Naive thymus-derived CD8-positive, alpha-beta T cell (primary cell): ENCODE measurements at regions not wholly inside any gene's neighbourhood (a gene's known extent, or its start where the extent isn't known, plus 50 kb on each side); places are given as distances from the start of the nearest gene placed in this dataset.

Source experiments
- ATAC-seq, 2 donors: fragments of 150-1000 bp; cut with Tn5 transposase in 1 of 2; sonication (Bioruptor Pico), chemical (Tn5 transposase) in 1 of 2; 1 replicate in 1 of 2; 2 replicates in 1 of 2; pipeline ENCODE4 v1.10.0; 2021; ENCODE audit warnings: mild to moderate bottlenecking in 2 of 2, moderate library complexity in 2 of 2
- POLR2A ChIA-PET: fragments of 350-600 bp; sonication (Branson Sonifier 250); formaldehyde crosslinking; loops from one replicate; lab custom pipeline; 2021; ENCODE audit warnings: antibody characterized with exemption; lab: Charles Lee
- DNase-seq, 10 donors: peaks; one replicate each; pipeline versions ENCODE4 v3.0.0 to v3.0.0-alpha.2; 2020 to 2022
- H3K27ac Mint-ChIP-seq, 10 donors: one replicate each; pipeline ENCODE4 v1.8.0; 2020 to 2022; ENCODE audit warnings: mild to moderate bottlenecking in 10 of 10, mixed read lengths in 10 of 10, moderate library complexity in 4 of 10, inconsistent platforms in 1 of 10
- H3K27me3 Mint-ChIP-seq, 5 donors: one replicate each; pipeline ENCODE4 v1.8.0; 2021 to 2022; ENCODE audit warnings: mixed read lengths in 5 of 5
- H3K36me3 Mint-ChIP-seq, 3 donors: one replicate each; pipeline ENCODE4 v1.8.0; 2020 to 2022; ENCODE audit warnings: mixed read lengths in 3 of 3, mild to moderate bottlenecking in 2 of 3, inconsistent platforms in 1 of 3
- H3K4me1 Mint-ChIP-seq, 4 donors: one replicate each; pipeline ENCODE4 v1.8.0; 2021 to 2022; ENCODE audit warnings: mixed read lengths in 4 of 4
- H3K4me3 Mint-ChIP-seq, 10 donors: one replicate each; pipeline ENCODE4 v1.8.0; 2020 to 2022; ENCODE audit warnings: mild to moderate bottlenecking in 10 of 10, mixed read lengths in 10 of 10, moderate library complexity in 6 of 10, inconsistent platforms in 1 of 10
- H3K9me3 Mint-ChIP-seq, 9 donors: one replicate each; pipeline ENCODE4 v1.8.0; 2020 to 2022; ENCODE audit warnings: mixed read lengths in 9 of 9, mild to moderate bottlenecking in 3 of 9, inconsistent platforms in 1 of 9, moderate library complexity in 1 of 9

DNA sequence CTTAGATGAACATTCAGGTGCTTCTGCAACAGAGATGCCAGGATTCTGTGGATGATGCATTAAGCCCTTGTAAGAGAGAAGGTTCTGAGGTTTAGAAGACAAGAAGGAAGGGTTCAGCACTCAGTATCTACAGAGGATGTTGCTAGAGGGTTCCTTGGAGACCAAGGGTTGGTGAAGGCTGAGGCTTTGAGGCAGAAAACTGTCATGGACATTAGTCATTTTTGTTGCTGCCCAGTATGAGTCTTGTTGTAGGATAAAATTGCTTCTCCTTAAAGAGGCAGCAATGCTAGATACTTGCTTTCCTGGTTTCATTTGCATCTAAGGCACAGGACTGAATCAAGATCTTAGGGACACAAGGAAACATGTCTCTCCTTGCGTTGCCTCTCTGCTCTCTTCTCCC lies 319.4 kb upstream of the NFIA start:
- DNase-seq (no peak), ATAC-seq (no peak)
- Mint-ChIP-seq H3K36me3 (no peaks in the 10 kb centered on the region), H3K27me3 (peaks cover 0 to 20% (median 5%) of the 10 kb centered on the region in 5 donors), H3K4me3 (no peak overlapping the region), H3K27ac (no peak overlapping the region), H3K9me3 (peaks cover 0 to 3% (median 0%) of the 10 kb centered on the region in 9 donors), H3K4me1 (no peaks in the 10 kb centered on the region)
- POLR2A ChIA-PET: no interaction called here

DNA sequence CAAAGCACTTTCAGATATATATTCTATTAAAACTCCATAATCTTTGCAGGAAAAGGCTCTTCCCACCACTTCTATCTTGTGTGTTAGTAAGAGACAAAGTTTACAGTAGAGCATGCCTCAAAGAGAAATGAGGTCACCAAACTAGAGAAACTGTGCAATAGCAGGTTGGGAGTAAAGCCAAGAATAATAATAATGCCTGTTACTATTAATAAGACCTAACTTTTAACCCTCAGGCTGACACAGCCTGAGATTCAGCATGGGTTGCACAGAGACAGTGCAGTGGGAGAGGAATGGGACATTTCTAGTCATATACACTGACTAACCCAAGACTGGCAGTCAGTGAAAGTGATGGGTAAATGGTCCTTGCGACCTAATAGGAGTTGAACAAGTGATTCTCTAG lies 320.2 kb upstream of the NFIA start:
- DNase-seq: no peak
- no peaks in the 10 kb centered on the region for H3K4me1 Mint-ChIP-seq
- H3K36me3 Mint-ChIP-seq: no peaks in the 10 kb centered on the region
- no peak for ATAC-seq
- peaks cover 0 to 20% (median 3%) of the 10 kb centered on the region in 5 donors for H3K27me3 Mint-ChIP-seq
- H3K27ac Mint-ChIP-seq: no peak overlapping the region
- POLR2A ChIA-PET: no interaction called here
- no peak overlapping the region for H3K4me3 Mint-ChIP-seq
- peaks cover 0 to 3% (median 0%) of the 10 kb centered on the region in 9 donors for H3K9me3 Mint-ChIP-seq

DNA sequence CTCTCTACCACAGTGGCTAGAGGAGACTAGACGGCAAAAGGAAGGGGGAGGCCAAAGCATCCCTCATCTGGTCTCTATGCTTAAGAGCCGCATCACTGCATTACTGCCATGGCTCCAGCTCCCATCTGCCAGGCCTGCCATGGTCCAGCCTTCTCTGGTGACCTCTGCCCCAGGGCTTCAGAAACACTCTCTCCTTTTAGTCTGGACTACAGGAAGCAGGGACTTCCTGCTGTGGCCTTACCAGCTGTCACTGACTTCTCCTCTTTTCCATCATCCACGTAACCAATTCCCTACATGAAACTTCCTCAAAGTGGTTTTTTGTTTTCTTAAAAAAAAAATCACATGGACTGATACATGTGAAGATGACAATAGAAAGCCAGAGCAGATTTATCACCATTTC lies 323.1 kb upstream of the NFIA start:
- Mint-ChIP-seq H3K9me3 (no peaks in the 10 kb centered on the region), H3K27ac (no peak overlapping the region), H3K27me3 (peaks cover 0 to 16% (median 3%) of the 10 kb centered on the region in 5 donors), H3K4me3 (no peak overlapping the region), H3K36me3 (no peaks in the 10 kb centered on the region), H3K4me1 (no peaks in the 10 kb centered on the region)
- POLR2A ChIA-PET: no interaction called here
- ATAC-seq (no peak), DNase-seq (no peak)

DNA sequence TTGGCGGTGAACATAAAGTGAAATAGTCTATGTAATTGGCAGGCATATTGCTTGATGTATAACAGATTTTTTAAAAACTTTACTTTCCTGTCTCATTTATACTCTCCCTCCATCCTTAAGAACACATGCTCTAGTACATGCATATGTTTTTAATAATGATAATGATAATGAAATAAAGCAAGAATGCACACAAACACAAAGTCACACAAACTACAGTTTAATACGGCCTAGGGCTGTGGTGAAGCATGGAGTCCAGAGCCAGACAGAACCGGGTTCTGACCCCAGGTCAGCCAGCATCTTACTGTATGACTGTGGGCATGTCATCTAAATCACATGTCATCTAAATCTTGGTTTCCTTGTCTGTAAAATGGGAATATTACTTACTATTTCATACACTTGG lies 324.9 kb upstream of the NFIA start:
- ATAC-seq: no peak
- POLR2A ChIA-PET: no interaction called here
- Mint-ChIP-seq H3K9me3 (no peaks in the 10 kb centered on the region), H3K36me3 (no peaks in the 10 kb centered on the region), H3K4me1 (no peaks in the 10 kb centered on the region), H3K27ac (no peak overlapping the region), H3K4me3 (no peak overlapping the region), H3K27me3 (peaks cover 0 to 11% (median 0%) of the 10 kb centered on the region in 5 donors)
- no peak for DNase-seq

DNA sequence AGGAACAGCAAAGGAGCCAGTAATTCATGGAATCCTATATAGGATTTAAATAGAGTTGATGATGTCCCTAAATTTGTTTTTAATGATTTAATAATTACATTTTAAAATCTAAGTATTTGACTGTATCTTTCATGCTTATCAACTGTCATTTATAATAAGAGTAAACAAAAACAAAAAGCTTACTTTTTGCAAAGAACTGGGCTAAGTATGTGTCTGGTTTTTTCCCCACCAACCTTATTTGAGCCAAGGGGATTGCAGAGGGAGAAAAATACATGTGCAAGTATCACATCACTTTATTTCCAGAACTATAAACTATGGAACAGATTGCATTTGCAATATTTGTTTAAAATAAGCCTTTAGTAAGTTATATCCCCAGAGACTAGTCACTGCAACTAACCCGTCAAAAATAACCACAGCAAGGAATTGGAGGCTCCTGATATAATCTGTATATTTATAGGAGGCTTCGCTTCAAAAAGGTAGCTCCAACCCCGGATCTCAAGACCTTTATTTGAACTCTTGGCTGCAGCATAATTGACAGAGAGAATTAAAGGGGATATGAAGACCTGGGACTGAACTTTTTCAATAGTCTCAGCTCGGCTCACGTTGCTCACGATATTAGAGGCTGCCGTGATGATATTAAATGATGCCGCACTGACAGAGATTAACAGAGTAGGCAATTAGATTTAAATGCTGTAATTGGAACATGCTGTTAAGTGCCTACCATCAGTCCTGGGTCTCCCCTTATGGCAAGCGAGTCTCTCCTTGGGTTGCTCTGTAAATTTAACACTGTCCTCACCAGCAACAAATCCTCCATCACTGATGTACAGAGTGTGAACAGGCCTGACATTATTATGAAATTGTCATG lies 329.1 kb upstream of the NFIA start:
- Mint-ChIP-seq H3K4me3 (no peak overlapping the region), H3K9me3 (no peaks in the 10 kb centered on the region), H3K4me1 (no peaks in the 10 kb centered on the region), H3K36me3 (no peaks in the 10 kb centered on the region), H3K27ac (no peak overlapping the region), H3K27me3 (peaks cover 0 to 16% (median 1%) of the 10 kb centered on the region in 5 donors)
- DNase-seq (no peak), ATAC-seq (no peak)
- POLR2A ChIA-PET: no interaction called here

DNA sequence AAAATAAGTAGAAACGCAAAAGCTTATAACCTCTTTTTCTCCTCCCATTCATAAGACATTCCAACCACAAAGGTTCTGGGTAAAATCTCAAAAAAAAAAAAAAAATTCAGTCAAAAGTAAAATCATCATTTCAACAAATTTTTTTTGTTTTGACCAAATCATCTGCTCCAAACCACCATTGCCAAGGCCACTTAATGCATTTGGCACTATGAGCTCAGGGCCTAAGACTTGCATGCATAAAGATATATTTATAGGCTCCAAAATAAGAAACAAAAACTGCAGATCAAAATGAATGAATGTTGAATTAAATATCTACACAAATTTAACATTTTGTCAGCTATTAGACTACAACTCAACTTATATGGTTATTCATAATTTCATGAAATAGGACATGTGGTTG lies 331.1 kb upstream of the NFIA start:
- H3K27ac Mint-ChIP-seq: no peak overlapping the region
- H3K4me1 Mint-ChIP-seq: no peaks in the 10 kb centered on the region
- H3K9me3 Mint-ChIP-seq: no peaks in the 10 kb centered on the region
- H3K4me3 Mint-ChIP-seq: no peak overlapping the region
- peaks cover 0 to 16% (median 1%) of the 10 kb centered on the region in 5 donors for H3K27me3 Mint-ChIP-seq
- POLR2A ChIA-PET: no interaction called here
- no peaks in the 10 kb centered on the region for H3K36me3 Mint-ChIP-seq
- ATAC-seq: no peak
- no peak for DNase-seq

DNA sequence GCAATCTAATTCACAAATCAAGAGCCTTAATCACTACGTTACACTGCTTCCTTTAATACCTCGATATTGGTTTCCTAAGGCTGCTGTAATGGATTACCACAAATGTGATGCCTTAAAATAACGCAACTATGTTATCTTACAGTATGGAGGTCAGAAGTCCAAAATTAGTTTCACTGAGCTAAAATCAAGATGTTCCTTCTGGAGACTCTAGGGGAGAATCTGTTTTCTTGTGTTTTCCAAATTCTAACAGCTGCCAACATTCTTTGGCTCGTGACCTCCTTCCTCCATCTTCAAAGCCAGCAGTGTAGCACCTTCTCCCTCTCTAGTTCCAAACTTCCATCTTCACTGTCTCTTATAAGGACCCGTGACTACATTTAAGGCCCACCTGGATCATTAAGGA lies 335.0 kb upstream of the NFIA start:
- Mint-ChIP-seq H3K27me3 (peaks cover 0 to 16% (median 0%) of the 10 kb centered on the region in 5 donors), H3K27ac (no peak overlapping the region), H3K4me3 (no peak overlapping the region), H3K9me3 (no peaks in the 10 kb centered on the region), H3K36me3 (no peaks in the 10 kb centered on the region), H3K4me1 (no peaks in the 10 kb centered on the region)
- POLR2A ChIA-PET: no interaction called here
- ATAC-seq (no peak), DNase-seq (no peak)

DNA sequence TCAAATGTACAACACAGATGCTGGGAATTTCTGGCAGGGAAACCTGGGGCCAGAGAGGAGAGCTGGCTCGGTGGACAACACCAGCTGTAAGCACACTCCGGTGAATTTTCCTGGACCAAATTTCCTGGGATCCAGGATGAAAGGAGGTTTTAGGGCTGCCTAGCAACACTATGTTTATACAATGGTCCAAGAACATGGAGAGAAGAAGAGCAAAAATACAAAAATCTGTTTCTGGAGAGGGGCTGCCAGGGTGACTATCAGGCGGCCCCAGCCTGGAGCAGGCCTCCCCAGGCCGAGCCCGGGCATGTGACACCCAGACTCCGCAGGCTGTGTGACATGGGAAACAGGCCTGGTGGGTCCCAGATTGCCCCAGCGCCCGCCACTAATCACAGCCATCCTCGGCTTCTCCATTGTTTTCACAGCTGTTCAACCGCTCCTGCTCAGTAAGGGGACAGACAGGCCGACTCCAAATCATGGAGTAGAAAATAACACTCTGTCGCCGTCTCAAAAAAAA lies 336.0 kb upstream of the NFIA start:
- ATAC-seq: no peak
- H3K36me3 Mint-ChIP-seq: no peaks in the 10 kb centered on the region
- POLR2A ChIA-PET: no interaction called here
- DNase-seq: no peak
- peaks cover 0 to 16% (median 0%) of the 10 kb centered on the region in 5 donors for H3K27me3 Mint-ChIP-seq
- no peaks in the 10 kb centered on the region for H3K9me3 Mint-ChIP-seq
- H3K27ac Mint-ChIP-seq: no peak overlapping the region
- H3K4me1 Mint-ChIP-seq: no peaks in the 10 kb centered on the region
- H3K4me3 Mint-ChIP-seq: no peak overlapping the region

DNA sequence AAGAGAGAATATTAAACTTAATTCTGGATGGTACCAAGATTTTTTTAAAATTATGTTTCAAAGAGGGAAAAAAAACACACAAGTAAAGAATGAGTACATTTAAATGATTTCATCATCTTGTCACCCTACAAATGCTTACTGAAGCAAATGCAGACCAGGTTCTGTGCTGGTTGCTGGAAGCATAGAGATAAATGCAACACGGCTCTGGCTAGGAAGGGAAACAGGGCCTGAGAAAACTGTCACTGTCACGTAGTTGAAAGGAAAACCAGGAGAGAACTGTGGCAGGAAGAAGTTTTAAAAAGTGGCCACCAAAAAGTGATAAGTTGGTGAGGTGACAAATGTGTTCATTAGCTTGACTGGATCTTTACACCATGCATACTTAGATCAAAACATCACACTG lies 336.9 kb upstream of the NFIA start:
- Mint-ChIP-seq H3K27me3 (peaks cover 0 to 7% (median 0%) of the 10 kb centered on the region in 5 donors), H3K4me1 (no peaks in the 10 kb centered on the region), H3K27ac (no peak overlapping the region), H3K36me3 (no peaks in the 10 kb centered on the region), H3K4me3 (no peak overlapping the region), H3K9me3 (no peaks in the 10 kb centered on the region)
- POLR2A ChIA-PET: no interaction called here
- no peak for ATAC-seq
- no peak for DNase-seq

DNA sequence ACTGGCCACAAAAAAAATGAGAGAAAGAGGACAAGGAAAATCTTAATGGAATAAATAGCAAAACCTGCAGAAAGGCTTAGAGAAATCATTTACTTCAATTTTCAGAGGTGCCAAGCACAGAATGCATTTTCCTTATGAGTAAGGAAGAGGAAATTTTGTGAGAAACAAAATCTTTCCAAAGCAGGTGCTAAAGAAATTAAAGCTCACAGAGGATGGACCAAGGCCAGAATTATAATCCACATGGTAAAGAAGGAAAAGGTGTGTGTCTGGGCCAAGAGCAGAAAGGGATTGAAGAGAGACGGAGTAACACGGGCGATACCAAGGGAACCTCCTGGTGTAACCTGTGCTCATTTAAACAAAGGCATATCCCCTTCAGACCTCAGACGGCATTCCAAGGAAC lies 340.0 kb upstream of the NFIA start:
- no peaks in the 10 kb centered on the region for H3K4me1 Mint-ChIP-seq
- no peaks in the 10 kb centered on the region for H3K9me3 Mint-ChIP-seq
- POLR2A ChIA-PET: no interaction called here
- H3K27ac Mint-ChIP-seq: no peak overlapping the region
- H3K36me3 Mint-ChIP-seq: no peaks in the 10 kb centered on the region
- no peaks in the 10 kb centered on the region for H3K27me3 Mint-ChIP-seq
- H3K4me3 Mint-ChIP-seq: no peak overlapping the region
- DNase-seq (no peak), ATAC-seq (no peak)

DNA sequence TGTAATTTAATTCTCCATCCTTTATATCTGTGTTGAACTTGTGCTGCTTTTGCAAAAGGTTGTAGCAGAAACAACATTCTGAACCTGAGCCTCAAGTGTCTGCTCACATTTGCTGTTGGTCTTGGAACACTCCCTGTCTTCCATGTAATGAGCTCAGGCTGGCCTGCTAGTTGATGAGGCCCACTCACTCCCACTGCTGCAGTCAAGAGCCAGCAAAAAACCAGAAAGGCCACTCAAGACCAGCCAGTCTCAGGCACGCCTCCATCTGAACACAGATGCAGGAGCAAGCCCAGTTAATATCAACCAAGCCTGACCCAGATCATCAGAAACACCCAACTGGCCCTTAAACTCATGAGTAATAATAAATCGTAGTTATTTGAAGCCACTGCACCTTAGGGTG lies 342.2 kb upstream of the NFIA start:
- DNase-seq (no peak), ATAC-seq (no peak)
- no peaks in the 10 kb centered on the region for H3K9me3 Mint-ChIP-seq
- POLR2A ChIA-PET: no interaction called here
- H3K4me1 Mint-ChIP-seq: no peaks in the 10 kb centered on the region
- H3K27ac Mint-ChIP-seq: no peak overlapping the region
- no peaks in the 10 kb centered on the region for H3K36me3 Mint-ChIP-seq
- H3K4me3 Mint-ChIP-seq: no peak overlapping the region
- H3K27me3 Mint-ChIP-seq: no peaks in the 10 kb centered on the region

DNA sequence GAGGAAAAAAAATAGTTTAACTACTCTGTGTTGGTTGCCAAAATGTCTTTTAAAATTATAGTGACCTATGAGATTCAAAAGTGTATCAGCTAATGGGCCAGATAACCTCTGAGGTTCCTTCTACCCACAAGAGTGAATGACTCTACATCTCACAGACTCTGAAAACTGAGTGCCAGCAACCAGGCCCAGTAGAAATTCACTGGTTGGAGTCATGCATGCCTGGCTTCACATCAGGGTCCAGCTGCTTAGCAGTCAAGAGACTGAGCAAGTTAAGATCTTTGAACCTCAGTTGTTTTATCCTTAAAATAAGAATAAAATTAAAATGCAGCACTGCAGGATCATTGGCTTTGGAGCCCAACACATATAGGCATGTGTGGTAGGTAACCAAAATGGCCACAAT lies 342.6 kb upstream of the NFIA start:
- POLR2A ChIA-PET: no interaction called here
- ATAC-seq (no peak), DNase-seq (no peak)
- no peak overlapping the region for H3K27ac Mint-ChIP-seq
- no peak overlapping the region for H3K4me3 Mint-ChIP-seq
- H3K36me3 Mint-ChIP-seq: no peaks in the 10 kb centered on the region
- H3K9me3 Mint-ChIP-seq: no peaks in the 10 kb centered on the region
- no peaks in the 10 kb centered on the region for H3K27me3 Mint-ChIP-seq
- no peaks in the 10 kb centered on the region for H3K4me1 Mint-ChIP-seq

DNA sequence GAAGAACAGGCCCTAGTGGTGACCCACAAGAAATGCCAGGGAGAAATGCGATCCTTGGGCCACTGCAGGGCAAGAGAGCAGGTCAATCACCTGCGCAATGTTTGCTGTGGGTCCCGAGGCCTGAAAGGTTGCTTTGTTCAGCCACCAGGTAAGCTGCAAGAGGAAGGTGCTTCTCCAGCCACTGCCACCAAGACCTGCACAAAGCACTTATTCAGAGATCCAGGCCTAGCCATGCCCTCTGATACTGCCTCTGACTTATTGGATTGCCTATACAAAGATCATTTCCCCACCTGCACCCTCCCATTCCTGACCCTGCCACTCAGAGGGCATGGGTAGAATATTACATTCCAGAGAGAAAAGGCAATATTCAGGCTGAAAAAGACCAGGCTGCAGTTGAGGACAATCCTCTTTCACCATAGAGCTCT lies 349.4 kb upstream of the NFIA start:
- DNase-seq (no peak), ATAC-seq (no peak)
- H3K27me3 Mint-ChIP-seq: peaks cover 0 to 11% (median 4%) of the 10 kb centered on the region in 5 donors
- H3K4me3 Mint-ChIP-seq: no peak overlapping the region
- no peaks in the 10 kb centered on the region for H3K9me3 Mint-ChIP-seq
- POLR2A ChIA-PET: no interaction called here
- peaks cover 0 to 2% (median 0%) of the 10 kb centered on the region in 4 donors for H3K4me1 Mint-ChIP-seq
- H3K36me3 Mint-ChIP-seq: no peaks in the 10 kb centered on the region
- H3K27ac Mint-ChIP-seq: no peak overlapping the region

DNA sequence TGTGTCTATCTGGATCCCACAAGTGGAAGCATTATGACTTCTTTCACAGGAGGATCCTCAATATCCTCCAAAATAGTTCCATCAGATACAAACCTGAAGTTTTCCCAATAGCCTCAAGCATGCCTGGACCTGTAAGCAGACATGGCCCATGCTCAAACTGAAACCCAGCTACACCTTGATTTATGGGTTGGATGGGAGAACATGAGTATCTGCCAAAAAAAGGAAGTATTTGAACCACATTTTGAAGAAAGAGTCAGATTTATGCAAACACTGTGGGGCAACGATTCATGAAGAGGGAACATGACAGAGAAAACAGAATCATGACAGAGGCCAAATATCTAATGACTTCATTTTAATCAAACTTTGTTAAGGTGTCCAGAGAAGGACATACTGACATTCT lies 351.0 kb upstream of the NFIA start:
- POLR2A ChIA-PET: no interaction called here
- Mint-ChIP-seq H3K27me3 (peaks cover 0 to 11% (median 4%) of the 10 kb centered on the region in 5 donors), H3K36me3 (no peaks in the 10 kb centered on the region)

More for the DNA sequence above, 351.0 kb upstream of the NFIA start:
- Mint-ChIP-seq H3K4me1 (peaks cover 0 to 2% (median 0%) of the 10 kb centered on the region in 4 donors), H3K9me3 (no peaks in the 10 kb centered on the region), H3K27ac (no peak overlapping the region), H3K4me3 (no peak overlapping the region)
- ATAC-seq (no peak), DNase-seq (no peak)
